ENCODE measurements at regions not wholly inside any gene's neighbourhood (a gene's known extent, or its start where the extent isn't known, plus 50 kb on each side); places are given as distances from the start of the nearest gene placed in this dataset.
"Not testable (repeated sequence)": the region's sequence is repeated elsewhere in the genome, so short reads cannot be mapped to it uniquely, and the experiment has no call there.

DNA sequence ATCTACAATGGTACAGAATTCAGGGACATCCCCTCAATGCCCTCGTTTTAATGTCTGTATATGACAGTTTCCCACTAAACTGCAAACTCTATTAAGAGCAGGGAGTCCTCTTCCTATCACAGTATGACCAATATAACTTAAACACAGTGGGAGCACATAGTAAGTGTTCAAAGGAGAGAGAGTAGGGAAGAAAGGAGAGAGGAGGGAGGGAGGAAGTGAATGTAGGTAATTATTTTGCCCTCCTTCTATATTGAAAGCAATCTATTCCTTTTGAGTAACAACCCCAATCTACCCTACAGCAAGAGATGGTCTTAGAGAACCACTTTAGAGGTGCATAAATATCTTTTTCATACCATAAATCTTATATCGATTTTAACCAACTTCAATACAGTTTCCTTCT is 121.4 kb downstream of the MRPL39 start:
- DNase-seq, result no peak

DNA sequence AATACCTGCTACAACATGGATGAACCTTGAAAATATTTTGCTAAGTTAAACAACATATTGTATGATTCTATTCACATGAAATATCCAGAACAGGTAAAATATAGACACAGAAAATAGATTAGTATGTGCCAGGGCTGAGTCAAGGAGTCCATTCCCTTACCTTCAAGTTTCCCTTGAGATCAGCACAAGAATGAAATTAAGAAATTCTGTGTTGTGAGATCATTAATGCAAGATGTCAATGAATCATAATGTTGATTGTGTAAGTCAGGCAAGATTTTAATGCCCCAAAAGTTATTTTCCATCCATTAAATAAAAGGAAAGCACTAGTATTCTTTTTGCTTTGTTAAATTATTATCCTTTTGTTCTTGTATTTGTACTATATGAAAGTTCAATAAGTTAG is 139.4 kb downstream of the MRPL39 start:
- no peak for DNase-seq

DNA sequence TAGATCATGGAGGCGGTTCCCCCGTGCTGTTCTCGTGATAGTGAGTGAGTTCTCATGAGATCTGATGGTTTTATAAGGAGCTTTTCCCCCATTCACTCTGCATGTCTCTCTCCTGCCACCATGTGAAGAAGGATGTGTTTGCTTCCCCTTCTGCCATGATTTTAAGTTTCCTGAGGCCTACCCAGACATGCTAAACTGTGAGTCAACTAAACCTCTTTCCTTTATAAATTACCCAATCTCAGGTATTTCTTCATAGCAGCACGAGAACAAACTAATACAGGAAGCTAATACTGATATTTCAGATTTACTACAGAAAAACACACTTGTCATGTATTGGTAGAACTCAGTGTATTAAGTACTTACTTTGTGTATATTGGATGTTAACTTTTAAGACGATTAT is 140.2 kb downstream of the MRPL39 start:
- DNase-seq, result not testable (repeated sequence)

DNA sequence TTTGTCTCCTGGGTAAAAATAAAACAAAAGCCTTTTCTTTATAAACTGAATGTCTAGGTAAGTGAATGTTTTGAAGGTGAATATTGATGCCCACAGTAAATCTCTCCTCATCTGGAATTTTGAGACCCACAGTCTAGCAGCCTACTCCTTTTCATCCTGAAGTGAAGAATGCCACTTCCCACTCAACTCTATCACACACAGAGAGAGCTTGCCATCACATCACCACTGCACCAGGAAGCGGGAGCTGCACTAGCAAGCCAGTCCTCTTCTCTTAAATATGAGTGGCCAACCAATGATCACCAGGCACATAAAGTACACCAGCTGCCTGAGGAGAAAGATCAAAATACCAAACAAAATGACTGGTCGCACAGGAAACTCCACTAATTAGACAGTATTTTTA is 140.8 kb downstream of the MRPL39 start:
- DNase-seq, result no peak

GRCh38 chr21:25465263-25465662 is 142.0 kb downstream of the MRPL39 start:
- no peak for DNase-seq

GRCh38 chr21:25464275-25464674 is 143.0 kb downstream of the MRPL39 start:
- no peak for DNase-seq

- no peak for DNase-seq
Measured at GRCh38 chr21:25462517-25462971, 144.7 kb downstream of the MRPL39 start.

DNA sequence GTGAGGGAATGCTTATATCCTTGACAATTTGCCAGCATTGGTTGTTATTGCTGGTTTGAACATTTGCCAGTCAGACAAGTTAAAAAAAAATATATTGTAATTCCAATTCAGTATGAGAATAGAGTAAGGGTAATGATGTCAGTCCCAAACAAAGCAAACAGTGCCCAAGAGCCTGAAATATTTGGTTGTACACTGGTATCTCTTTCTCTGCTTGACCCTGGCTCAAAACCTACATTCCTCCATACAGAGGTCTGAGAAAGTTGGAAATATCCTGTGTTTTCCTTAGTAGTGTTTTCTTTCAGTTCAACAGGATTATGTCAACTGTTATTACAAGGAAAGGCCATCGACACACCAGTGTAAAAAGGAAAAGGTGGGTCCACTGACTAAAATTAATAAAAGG is 145.6 kb downstream of the MRPL39 start:
- no peak for DNase-seq

- no peak for DNase-seq
Measured at GRCh38 chr21:25459993-25460392, 147.3 kb downstream of the MRPL39 start.

- DNase-seq, result no peak
Measured at GRCh38 chr21:25459365-25459764, 147.9 kb downstream of the MRPL39 start.

DNA sequence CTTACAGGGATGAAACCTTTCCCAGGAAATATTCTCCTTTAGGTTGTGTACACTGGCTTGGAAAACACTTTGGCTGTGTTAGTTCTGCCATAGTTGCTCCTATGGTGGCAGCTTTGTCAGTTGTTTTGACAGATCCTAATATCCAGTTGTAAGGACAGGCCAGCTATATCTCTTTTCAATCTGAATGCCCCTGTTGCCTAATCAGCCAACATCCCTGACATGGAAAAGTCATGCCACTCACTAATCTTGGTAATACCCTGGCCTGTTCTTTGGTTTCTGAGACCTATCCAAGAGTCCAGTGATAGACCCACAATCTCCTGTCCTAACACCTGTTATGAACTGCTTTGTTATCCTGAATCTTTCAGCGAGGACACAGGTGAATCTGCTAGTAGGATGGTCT is 148.8 kb downstream of the MRPL39 start:
- no peak for DNase-seq

DNA sequence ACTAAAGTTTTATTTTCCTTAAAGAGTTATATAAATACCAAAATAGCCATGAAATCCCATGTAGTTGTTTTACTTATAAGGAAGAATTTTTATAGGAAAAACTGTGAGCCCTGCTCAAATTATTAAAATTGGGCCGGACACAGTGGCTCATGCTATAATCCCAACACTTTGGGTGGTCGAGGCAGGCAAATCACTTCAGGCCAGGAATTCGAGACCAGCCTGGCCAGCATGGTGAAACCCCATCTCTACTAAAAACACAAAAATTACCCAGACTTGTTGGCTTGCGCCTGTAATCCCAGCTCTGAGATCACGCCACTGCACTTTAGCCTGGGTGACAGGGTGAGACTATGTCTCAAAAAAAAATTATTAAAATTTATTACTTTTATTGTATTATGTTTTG is 149.3 kb downstream of the MRPL39 start:
- no peak for DNase-seq

DNA sequence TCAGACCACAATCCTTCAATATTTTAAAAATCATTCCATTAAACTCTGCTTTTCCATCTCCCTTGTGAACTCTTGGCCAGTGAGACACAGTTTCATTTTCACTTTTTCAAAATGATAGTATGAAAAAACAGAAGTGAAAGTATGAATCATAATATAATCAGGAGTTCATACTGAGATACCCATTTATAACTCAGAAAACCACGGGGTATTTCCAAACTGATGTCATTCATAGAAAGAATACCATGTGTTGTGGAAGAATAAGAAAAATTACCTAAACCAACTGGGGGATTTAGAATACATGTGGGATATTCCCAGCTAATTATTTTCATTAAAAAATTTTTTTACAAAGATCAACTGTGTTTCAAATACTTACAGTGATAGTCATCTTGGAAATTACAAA is 149.9 kb downstream of the MRPL39 start:
- no peak for DNase-seq

- no peak for DNase-seq
Measured at GRCh38 chr21:25456672-25457071, 150.6 kb downstream of the MRPL39 start.

DNA sequence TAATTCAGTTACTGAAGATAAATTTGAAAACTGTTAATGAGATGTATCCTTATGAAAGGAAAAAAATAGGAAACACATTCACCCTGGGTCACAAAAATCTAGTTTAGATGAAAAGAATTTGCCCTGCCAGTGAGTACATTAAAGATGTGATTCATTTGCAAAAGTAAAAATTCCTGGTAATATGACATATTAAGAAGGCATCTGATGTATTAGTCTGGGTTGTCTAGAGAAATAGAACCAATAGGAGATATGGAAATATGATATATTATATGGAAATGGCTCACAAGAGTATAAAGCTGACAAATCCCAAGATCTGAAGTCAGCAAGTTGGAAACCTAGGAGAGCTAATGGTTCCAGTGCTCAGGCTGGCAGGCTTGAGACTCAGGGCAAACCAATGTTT is 153.8 kb downstream of the MRPL39 start:
- DNase-seq, result no peak

DNA sequence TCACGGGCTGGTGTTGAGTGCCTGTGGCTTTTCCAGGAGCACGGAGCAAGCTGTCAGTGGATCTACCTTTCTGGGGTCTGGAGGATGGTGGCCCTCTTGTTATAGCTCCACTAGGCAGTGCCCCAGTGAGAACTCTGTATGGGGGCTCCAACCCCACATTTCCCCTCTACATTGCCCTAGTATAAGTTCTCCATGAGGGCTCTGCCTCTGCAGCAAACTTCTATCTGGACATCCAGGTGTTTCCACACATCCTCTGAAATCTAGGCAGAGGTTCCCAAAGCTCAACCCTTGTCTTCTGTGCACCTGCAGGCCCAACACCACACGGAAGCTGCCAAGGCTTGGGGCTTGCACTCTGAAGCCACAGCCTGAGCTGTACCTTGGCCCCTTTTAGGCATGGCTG is 157.3 kb downstream of the MRPL39 start:
- no peak for DNase-seq

- DNase-seq, result no peak
Measured at GRCh38 chr21:25441835-25442234, 165.4 kb downstream of the MRPL39 start.

GRCh38 chr21:25437465-25437864 is 169.8 kb downstream of the MRPL39 start:
- not testable (repeated sequence) for DNase-seq

- no peak for DNase-seq
Measured at GRCh38 chr21:25428537-25428936, 178.7 kb downstream of the MRPL39 start.

DNA sequence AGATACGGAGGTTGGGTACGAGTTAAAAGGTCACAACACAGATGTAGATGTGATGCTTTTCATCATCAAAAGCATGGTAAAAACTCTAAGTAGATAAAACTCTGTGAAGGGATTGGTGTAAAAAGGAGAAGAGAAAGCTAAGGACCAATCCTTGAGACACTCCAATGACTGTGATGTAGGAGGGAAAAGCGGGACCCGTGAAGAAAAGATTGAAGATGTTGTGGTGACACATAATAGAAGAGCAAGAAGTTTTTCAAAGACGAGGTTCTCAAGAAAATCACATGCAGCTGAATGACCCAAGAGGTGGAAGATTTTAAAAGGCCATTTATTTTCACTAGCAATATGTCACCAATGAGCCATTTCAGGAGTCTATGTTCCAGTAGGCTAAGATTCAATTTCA is 179.5 kb downstream of the MRPL39 start:
- DNase-seq, result no peak

DNA sequence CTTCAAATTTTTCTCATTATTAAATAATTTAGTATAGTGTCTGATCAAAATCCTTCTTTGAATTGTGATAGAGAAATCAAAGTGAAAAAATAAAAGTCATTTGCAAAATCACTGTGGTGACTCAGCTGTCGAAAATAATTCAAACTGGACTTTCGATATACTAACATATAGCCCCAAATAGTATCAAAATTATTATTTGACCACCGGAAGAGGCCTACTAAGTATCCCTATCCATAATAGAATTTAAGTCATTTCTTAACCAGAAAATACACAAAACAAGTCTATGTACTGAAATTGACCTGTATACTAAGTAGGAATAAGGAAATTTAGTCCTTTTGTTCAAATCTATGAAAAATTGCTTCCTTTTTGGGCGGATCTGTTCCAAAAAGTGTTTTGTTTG is 180.7 kb downstream of the MRPL39 start:
- no peak for DNase-seq

GRCh38 chr21:25425156-25425555 is 182.1 kb downstream of the MRPL39 start:
- no peak for DNase-seq

DNA sequence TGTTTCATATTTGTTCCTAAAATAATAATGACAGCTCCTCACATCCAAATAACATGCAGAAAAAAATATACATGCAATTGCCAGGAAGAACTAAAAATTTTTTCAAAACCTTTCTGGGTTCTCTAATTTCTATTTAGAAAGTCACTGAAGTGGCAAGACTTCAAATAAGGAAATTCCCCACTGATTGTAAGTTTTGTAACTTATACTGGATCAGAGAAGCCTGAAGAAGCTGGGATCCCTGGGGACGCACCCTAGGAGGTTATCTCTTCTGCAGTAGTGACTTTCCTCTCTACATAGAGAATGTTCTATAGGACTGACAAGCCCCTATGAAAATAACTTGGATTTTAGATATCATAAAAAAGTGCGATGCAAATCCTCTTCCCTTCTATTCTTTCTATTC is 182.6 kb downstream of the MRPL39 start:
- no peak for DNase-seq

- DNase-seq, result no peak
Measured at GRCh38 chr21:25424048-25424447, 183.2 kb downstream of the MRPL39 start.

- no peak for DNase-seq
Measured at GRCh38 chr21:25422610-25423608, 184.4 kb downstream of the MRPL39 start.
